H9 (cell line): ENCODE measurements at regions not wholly inside any gene's neighbourhood (a gene's known extent, or its start where the extent isn't known, plus 50 kb on each side); places are given as distances from the start of the nearest gene placed in this dataset.

ENCODE experiments used
- DNase-seq: peaks from one replicate; pipeline ENCODE4 v3.0.0-alpha.2; 2017
- H2AFZ ChIP-seq: one replicate; pipeline ENCODE4 v1.6.1; 2013; ENCODE audit warnings: mild to moderate bottlenecking, low read length, control low read depth, moderate library complexity
- H2AK5ac ChIP-seq: 2 replicates; pipeline ENCODE4 v1.6.1; 2013; ENCODE audit warnings: low read length, control low read depth, mixed read lengths; ENCODE audit not compliant: insufficient read length
- H2BK120ac ChIP-seq: one replicate; pipeline ENCODE4 v1.6.1; 2013; ENCODE audit warnings: low read depth, mild to moderate bottlenecking, low read length, control low read depth, inconsistent platforms; ENCODE audit not compliant: poor library complexity, severe bottlenecking
- H2BK12ac ChIP-seq: 2 replicates; pipeline ENCODE4 v1.6.1; 2013; ENCODE audit warnings: low read length, control low read depth, mixed read lengths, low read depth; ENCODE audit not compliant: insufficient read length
- H2BK15ac ChIP-seq: 2 replicates; pipeline ENCODE4 v1.6.1; 2013; ENCODE audit warnings: low read depth, low read length, control low read depth
- H2BK20ac ChIP-seq: one replicate; pipeline ENCODE4 v1.6.1; 2013; ENCODE audit warnings: low read depth, mild to moderate bottlenecking, low read length, control low read depth, inconsistent platforms; ENCODE audit not compliant: poor library complexity, severe bottlenecking
- H2BK5ac ChIP-seq: 2 replicates; pipeline ENCODE4 v1.6.1; 2013; ENCODE audit warnings: low read length, control low read depth, mixed read lengths; ENCODE audit not compliant: insufficient read length
- H3K14ac ChIP-seq: 2 replicates; pipeline ENCODE4 v1.6.1; 2013; ENCODE audit warnings: low read length, control low read depth; ENCODE audit not compliant: insufficient read depth
- H3K18ac ChIP-seq: 2 replicates; pipeline ENCODE4 v1.6.1; 2013; ENCODE audit warnings: low read depth, mild to moderate bottlenecking, mixed read lengths, low read length, control low read depth; ENCODE audit not compliant: insufficient read length
- H3K23ac ChIP-seq: 2 replicates; pipeline ENCODE4 v1.6.1; 2013; ENCODE audit warnings: low read length, control low read depth, mixed read lengths, low read depth; ENCODE audit not compliant: insufficient read length
- H3K23me2 ChIP-seq: 2 replicates; pipeline ENCODE4 v1.6.1; 2013; ENCODE audit warnings: low read depth, mild to moderate bottlenecking, mixed read lengths, low read length, control low read depth; ENCODE audit not compliant: insufficient read length, poor library complexity, severe bottlenecking
- H3K27ac ChIP-seq: 2 replicates; pipeline ENCODE4 v1.5.1; 2013; ENCODE audit warnings: low read length, control low read depth, mixed read lengths, low read depth; ENCODE audit not compliant: insufficient read length
- H3K27me3 ChIP-seq: 2 replicates; pipeline ENCODE4 v1.6.1; 2013; ENCODE audit warnings: low read length, control low read depth, inconsistent platforms; ENCODE audit not compliant: insufficient read depth
- H3K4ac ChIP-seq: 2 replicates; pipeline ENCODE4 v1.6.1; 2013; ENCODE audit warnings: low read depth, mild to moderate bottlenecking, control low read depth, inconsistent platforms, low read length, moderate library complexity
- H3K4me1 ChIP-seq: 2 replicates; pipeline ENCODE4 v1.6.1; 2013; ENCODE audit warnings: low read length, control low read depth, inconsistent platforms; ENCODE audit not compliant: insufficient read depth
- H3K4me2 ChIP-seq: 2 replicates; pipeline ENCODE4 v1.6.1; 2013; ENCODE audit warnings: low read length, control low read depth, mixed read lengths; ENCODE audit not compliant: insufficient read length, insufficient read depth
- H3K56ac ChIP-seq: 2 replicates; pipeline ENCODE4 v1.6.1; 2013; ENCODE audit warnings: low read depth, mild to moderate bottlenecking, mixed read lengths, low read length, control low read depth; ENCODE audit not compliant: insufficient read length
- H3K79me1 ChIP-seq: 2 replicates; pipeline ENCODE4 v1.6.1; 2013; ENCODE audit warnings: low read depth, mild to moderate bottlenecking, moderate library complexity, low read length, control low read depth, inconsistent platforms; ENCODE audit not compliant: insufficient read depth, poor library complexity, severe bottlenecking
- H3K79me2 ChIP-seq: 2 replicates; pipeline ENCODE4 v1.6.1; 2013; ENCODE audit warnings: low read length, control low read depth, inconsistent platforms; ENCODE audit not compliant: insufficient read depth
- H3K9ac ChIP-seq: 2 replicates; pipeline ENCODE4 v1.6.1; 2013; ENCODE audit warnings: low read length, control low read depth, mixed read lengths; ENCODE audit not compliant: insufficient read length; ENCODE audit errors: extremely low read depth
- H3K9me3 ChIP-seq: one replicate; pipeline ENCODE4 v1.6.1; 2013; ENCODE audit warnings: low read depth, low read length, inconsistent platforms; ENCODE audit not compliant: control insufficient read depth
- H3T11ph ChIP-seq: one replicate; pipeline ENCODE4 v1.6.1; 2013; ENCODE audit warnings: mild to moderate bottlenecking, low read length, control low read depth, inconsistent platforms
- H4K20me1 ChIP-seq: one replicate; pipeline ENCODE4 v1.6.1; 2013; ENCODE audit not compliant: control insufficient read depth, insufficient read length, insufficient read depth
- H4K5ac ChIP-seq: 2 replicates; pipeline ENCODE4 v1.6.1; 2013; ENCODE audit warnings: low read depth, mild to moderate bottlenecking, mixed read lengths, low read length, control low read depth; ENCODE audit not compliant: insufficient read length
- H4K8ac ChIP-seq: replicated peaks from 2 replicates; pipeline ENCODE4 v1.6.1; 2013; ENCODE audit warnings: low read length, control low read depth, mixed read lengths, low read depth; ENCODE audit not compliant: insufficient read length
- H4K91ac ChIP-seq: 2 replicates; pipeline ENCODE4 v1.6.1; 2013; ENCODE audit warnings: low read depth, mild to moderate bottlenecking, moderate library complexity, mixed read lengths, low read length, control low read depth; ENCODE audit not compliant: insufficient read length
- H3K27ac Mint-ChIP-seq, 3 experiments: 2 replicates in 2 of 3; 3 replicates in 1 of 3; pipeline ENCODE4 v1.8.0; 2020 to 2021; ENCODE audit warnings: mixed read lengths in 3 of 3, mild to moderate bottlenecking in 1 of 3, moderate library complexity in 1 of 3
- H3K27me3 Mint-ChIP-seq: 2 replicates; pipeline ENCODE4 v1.8.0; 2021; ENCODE audit warnings: low read depth, mild to moderate bottlenecking, moderate library complexity, mixed read lengths
- H3K36me3 Mint-ChIP-seq, 3 experiments: 2 replicates in 2 of 3; 3 replicates in 1 of 3; pipeline ENCODE4 v1.8.0; 2020 to 2021; ENCODE audit warnings: low read depth in 3 of 3, mixed read lengths in 3 of 3; ENCODE audit not compliant: insufficient read depth in 1 of 3
- H3K4me1 Mint-ChIP-seq, 2 experiments: 2 replicates each; pipeline ENCODE4 v1.8.0; 2020; ENCODE audit warnings: mixed read lengths in 2 of 2
- H3K4me3 Mint-ChIP-seq, 2 experiments: 2 replicates in 1 of 2; 3 replicates in 1 of 2; pipeline ENCODE4 v1.8.0; 2020 to 2021; ENCODE audit warnings: mild to moderate bottlenecking in 2 of 2, mixed read lengths in 2 of 2, moderate library complexity in 1 of 2
- H3K9me3 Mint-ChIP-seq, 2 experiments: 2 replicates in 1 of 2; 3 replicates in 1 of 2; pipeline ENCODE4 v1.8.0; 2020; ENCODE audit warnings: mild to moderate bottlenecking in 2 of 2, mixed read lengths in 2 of 2, moderate library complexity in 1 of 2
- WGBS: extraction: QIAGEN DNeasy Blood & Tissue Kit; methylation state at CpG from one replicate; pipeline ENCODE4 v1.1.7; 2013; ENCODE audit warnings: missing lambda C conversion rate, low lambda C conversion rate, mixed read lengths; ENCODE audit not compliant: insufficient read length; ENCODE audit errors: extremely low coverage; 5-methylcytosine and 5-hydroxymethylcytosine counted together
- TF ChIP-seq, protein P1 (sequence below): fragments of 200-600 bp; sonication (generic); conservative IDR thresholded peaks from 3 replicates; pipeline ENCODE4 v1.8.0; 2021; ENCODE audit warnings: antibody characterized with exemption, mild to moderate bottlenecking

- H2BK120ac ChIP-seq, result no peak overlapping the region
- WGBS, result no CpG with 5 or more reads among the region's 3 CpGs
Measured at GRCh38 chr11:23840872-23841271, 656.0 kb upstream of the LUZP2 start.

More at GRCh38 chr11:23840872-23841271, 656.0 kb upstream of the LUZP2 start:
- Histone ChIP-seq H4K20me1 (no peaks in the 10 kb centered on the region), H3K56ac (no peak overlapping the region), H3K18ac (no peak overlapping the region), H4K8ac (no peak overlapping the region), H2BK15ac (no peak overlapping the region), H2BK12ac (no peak overlapping the region), H3K79me1 (no peaks in the 10 kb centered on the region), H2AFZ (no peak overlapping the region), H4K5ac (no peak overlapping the region), H2BK5ac (no peak overlapping the region), H3K23ac (no peak overlapping the region), H3K9ac (no peak overlapping the region), H3K4me1 (no peaks in the 10 kb centered on the region; the same call in 1 of the 2 replicates), H3K4me2 (no peak overlapping the region), H3K27me3 (no peaks in the 10 kb centered on the region), H4K91ac (no peak overlapping the region), H3K79me2 (no peaks in the 10 kb centered on the region), H3K4ac (no peak overlapping the region), H3K9me3 (no peaks in the 10 kb centered on the region), H2AK5ac (no peak overlapping the region), H3K23me2 (no peaks in the 10 kb centered on the region), H3K27ac (no peak overlapping the region), H2BK20ac (no peak overlapping the region), H3T11ph (no peak overlapping the region), H3K14ac (no peak overlapping the region)
- H3K36me3 Mint-ChIP-seq, result peaks cover 0 to 4% (median 0%) of the 10 kb centered on the region in 3 experiments; a peak in 2 of 7 replicates
- no peaks in the 10 kb centered on the region for H3K27me3 Mint-ChIP-seq
- H3K27ac Mint-ChIP-seq, result no peak overlapping the region
- H3K4me3 Mint-ChIP-seq, result no peak overlapping the region
- no peak for DNase-seq
- TF ChIP-seq, protein P1, sequence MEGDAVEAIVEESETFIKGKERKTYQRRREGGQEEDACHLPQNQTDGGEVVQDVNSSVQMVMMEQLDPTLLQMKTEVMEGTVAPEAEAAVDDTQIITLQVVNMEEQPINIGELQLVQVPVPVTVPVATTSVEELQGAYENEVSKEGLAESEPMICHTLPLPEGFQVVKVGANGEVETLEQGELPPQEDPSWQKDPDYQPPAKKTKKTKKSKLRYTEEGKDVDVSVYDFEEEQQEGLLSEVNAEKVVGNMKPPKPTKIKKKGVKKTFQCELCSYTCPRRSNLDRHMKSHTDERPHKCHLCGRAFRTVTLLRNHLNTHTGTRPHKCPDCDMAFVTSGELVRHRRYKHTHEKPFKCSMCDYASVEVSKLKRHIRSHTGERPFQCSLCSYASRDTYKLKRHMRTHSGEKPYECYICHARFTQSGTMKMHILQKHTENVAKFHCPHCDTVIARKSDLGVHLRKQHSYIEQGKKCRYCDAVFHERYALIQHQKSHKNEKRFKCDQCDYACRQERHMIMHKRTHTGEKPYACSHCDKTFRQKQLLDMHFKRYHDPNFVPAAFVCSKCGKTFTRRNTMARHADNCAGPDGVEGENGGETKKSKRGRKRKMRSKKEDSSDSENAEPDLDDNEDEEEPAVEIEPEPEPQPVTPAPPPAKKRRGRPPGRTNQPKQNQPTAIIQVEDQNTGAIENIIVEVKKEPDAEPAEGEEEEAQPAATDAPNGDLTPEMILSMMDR, result no peak
- H3K9me3 Mint-ChIP-seq, result peaks cover 0 to 2% of the 10 kb centered on the region in 2 experiments; a peak in 2 of 5 replicates
- no peaks in the 10 kb centered on the region for H3K4me1 Mint-ChIP-seq
